Activated CD4-positive, CD25-positive, alpha-beta regulatory T cell (primary cell): ENCODE measurements at regions not wholly inside any gene's neighbourhood (a gene's known extent, or its start where the extent isn't known, plus 50 kb on each side); places are given as distances from the start of the nearest gene placed in this dataset.

ENCODE experiments used
- DNase-seq, 4 experiments: peaks; one replicate each; lab custom pipeline; 2025; lab: John Stamatoyannopoulos, UW

GRCh38 chr18:34978533-34978893, 62.7 kb upstream of the MAPRE2 start:
- DNase-seq = no peak

- DNase-seq = peak; percentile 1 to 5 (median 4)
Measured at GRCh38 chr18:34978953-34979608, 62.1 kb upstream of the MAPRE2 start.

GRCh38 chr18:34981487-34981886, 59.7 kb upstream of the MAPRE2 start:
- no peak for DNase-seq

GRCh38 chr18:34985963-34986362, 55.2 kb upstream of the MAPRE2 start:
- no peak for DNase-seq

GRCh38 chr18:34990597-34990996, 50.6 kb upstream of the MAPRE2 start:
- no peak for DNase-seq

GRCh38 chr18:34991152-34991551, 50.1 kb upstream of the MAPRE2 start:
- no peak for DNase-seq
